GM19324 (cell line): ENCODE measurements at regions not wholly inside any gene's neighbourhood (a gene's known extent, or its start where the extent isn't known, plus 50 kb on each side); places are given as distances from the start of the nearest gene placed in this dataset.
A peak's percentile ranks its signal among the peaks of the same experiment; 100 is the strongest.

Source experiments
- ATAC-seq: cut with Tn5 transposase; IDR thresholded peaks from one replicate; pipeline ENCODE4 v1.9.1; 2021; ENCODE audit warnings: mild to moderate bottlenecking, moderate library complexity; ENCODE audit not compliant: unreplicated experiment, low FRiP score

DNA sequence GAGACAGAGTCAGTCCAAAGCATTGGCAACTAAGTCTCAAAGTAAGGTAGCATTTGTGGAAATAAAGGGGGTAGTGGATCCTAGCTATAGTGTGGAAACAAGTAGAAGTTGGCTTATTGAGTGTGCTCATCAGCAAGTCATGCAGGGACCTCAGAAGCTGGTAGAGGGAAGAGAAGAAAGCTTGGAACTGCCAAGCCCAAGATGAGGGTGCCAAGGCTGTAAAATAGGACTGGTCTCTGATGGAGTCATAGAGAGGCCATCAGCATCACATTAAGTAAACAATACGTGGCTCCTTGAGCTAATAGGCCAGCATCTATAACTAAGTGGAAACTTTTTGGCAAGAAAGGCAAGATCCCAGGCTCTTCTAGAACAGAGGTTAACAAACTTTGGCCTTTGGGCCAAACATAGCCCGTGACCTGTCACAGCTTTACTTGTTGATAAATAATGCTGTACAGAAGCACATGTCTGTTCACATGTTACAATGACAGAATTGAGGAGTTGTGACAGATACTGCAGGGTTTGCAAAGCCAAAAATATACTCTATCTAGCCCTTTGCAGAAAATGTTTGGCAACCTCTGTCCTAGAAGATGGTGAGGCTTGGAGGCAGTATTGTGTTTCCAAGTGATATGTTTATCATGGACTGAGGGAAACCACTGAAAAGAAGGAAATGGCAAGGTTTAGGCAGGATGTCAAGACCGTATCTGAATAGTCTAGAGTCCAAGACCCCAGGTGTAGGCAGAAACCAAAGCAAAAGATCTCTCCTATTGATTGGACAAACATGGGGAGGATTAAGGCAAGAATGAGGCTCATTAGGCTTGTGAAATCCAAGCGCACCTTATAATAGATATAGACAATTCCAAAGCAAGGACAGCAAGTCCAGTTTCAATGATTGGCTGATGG lies 62.5 kb upstream of the CD44 start:
- no peak for ATAC-seq

DNA sequence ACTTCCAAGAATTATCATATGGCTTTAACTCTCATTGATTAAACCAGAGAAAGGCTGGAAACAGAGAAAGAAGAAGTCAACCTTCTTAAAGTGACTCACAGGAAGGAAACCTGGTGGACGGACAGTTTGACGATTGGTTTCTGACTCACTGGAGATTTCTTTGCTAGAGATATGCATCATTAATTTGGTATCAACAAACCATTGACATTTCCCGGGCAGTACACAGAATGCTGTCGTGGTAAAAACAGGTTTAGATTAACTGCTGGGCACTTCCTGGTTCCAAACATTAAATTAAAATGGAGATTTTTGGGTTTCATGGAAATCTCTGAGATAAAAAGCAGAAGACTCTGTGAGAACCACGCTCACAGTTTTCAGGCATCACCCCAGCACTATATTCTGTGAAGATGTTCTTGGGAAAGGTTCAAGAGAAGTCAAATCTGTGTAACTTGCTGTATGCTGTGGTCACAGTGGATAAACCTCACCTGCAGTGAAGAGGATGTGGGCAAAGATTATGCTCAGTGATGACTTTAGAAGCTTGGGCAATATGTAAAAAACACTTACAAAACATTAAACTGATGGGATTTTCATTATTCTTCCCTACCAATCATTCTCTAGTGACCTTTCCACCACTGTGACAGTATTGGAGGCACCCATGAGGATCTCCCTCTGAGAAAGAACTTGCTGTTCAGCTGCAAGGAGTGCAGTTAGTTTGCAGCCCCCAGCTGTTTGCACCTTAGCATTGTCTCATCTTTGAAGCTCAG lies 61.1 kb upstream of the CD44 start:
- ATAC-seq: peak; percentile 49

- ATAC-seq: no peak
Observed at GRCh38 chr11:35078470-35078735, 60.6 kb upstream of the CD44 start.

GRCh38 chr11:35079611-35080010 lies 59.4 kb upstream of the CD44 start:
- ATAC-seq: no peak

GRCh38 chr11:35082321-35083180 lies 56.4 kb upstream of the CD44 start:
- ATAC-seq: peak; percentile 75

DNA sequence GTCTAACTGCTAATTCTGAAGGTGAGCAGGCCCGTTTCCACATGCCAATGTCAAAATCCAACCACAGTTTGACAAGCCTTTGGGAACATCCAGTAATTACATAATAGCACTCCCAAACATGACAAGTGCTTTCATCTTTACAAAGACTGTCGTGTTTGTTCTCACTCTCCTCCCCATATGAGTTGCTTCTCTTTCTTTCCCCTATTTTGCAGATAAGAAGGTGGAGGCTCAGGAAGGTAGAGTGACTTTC lies 55.9 kb upstream of the CD44 start:
- no peak for ATAC-seq

- peak; percentile 56 for ATAC-seq
Observed at GRCh38 chr11:35083431-35084238, 55.3 kb upstream of the CD44 start.

DNA sequence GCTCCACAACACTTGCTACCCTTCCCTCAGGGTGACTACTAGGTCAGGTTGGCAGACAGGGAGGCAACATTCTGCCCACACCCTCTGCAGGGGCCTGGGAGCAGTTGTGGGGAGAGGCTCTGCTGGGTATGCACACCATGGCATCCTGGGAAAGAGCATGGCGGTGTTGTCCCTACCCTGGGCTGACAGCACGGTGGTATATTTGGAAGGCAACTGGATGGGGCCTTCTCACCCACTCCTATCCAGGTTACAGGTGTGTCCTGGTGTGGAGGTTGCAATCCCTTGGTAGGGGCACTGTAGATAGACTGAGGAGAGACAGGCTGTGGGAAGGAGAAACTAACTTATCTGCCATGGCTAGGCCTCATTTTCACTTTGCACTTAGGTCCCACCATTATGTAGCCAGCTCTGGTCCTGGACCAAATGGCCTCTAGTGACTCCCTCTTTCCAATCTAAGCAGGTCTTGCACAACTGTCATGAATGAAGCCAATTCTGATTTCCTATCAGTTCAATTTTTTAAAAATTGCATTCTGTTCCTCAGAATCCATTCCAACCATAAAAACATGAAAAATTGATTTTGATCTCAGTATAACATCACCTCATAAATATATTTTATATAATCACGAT lies 54.0 kb upstream of the CD44 start:
- ATAC-seq: no peak

- ATAC-seq: no peak
Observed at GRCh38 chr11:35085531-35086165, 53.3 kb upstream of the CD44 start.

- ATAC-seq: no peak
Observed at GRCh38 chr11:35087648-35088047, 51.3 kb upstream of the CD44 start.

DNA sequence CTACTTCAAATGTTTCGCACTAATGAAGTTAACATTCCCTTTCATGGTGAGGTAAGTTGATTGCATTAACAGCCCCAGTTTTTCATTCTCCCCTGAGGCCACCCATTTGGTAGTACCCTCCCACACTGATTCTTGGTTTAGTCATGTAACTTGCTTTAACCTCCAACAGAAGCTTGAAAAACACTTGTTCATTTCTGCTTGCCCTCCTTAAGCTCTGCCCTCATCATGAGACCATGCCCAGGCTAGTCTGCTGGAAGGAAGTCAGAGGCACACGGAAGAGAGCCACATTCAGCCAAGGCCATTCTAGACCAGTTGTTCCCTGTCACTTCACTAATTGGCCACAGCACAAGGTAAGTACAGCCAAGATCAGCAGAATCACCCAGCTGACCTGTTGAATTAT lies 50.7 kb upstream of the CD44 start:
- ATAC-seq: no peak

DNA sequence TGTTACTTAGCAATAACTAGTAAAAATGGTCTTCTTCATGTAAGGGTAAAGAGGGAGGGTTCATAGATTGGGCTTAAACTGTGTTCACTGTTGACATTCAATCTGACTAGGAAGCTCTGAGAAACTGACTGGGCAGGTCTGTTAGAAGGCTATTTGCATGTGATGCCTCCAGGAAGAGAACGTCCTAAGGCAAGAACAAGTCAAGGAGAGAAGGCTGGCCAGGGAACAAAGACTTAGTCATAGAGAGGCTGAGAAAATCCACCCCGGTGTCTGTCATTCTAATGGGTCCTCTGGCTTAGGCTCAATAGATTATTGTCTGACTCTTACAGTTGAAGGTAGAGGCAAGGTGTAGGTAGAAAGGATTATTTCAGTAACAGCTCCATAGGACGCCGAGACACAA lies 50.3 kb upstream of the CD44 start:
- no peak for ATAC-seq
